Heart right ventricle (tissue), 16 donors: ENCODE measurements at regions not wholly inside any gene's neighbourhood (a gene's known extent, or its start where the extent isn't known, plus 50 kb on each side); places are given as distances from the start of the nearest gene placed in this dataset.
A peak's percentile ranks its signal among the peaks of the same experiment; 100 is the strongest.

ENCODE experiments used
- ATAC-seq, 8 donors: fragments of 200-7000 bp; cut with Tn5 transposase; one replicate each; pipeline ENCODE4 v1.9.1; 2020; ENCODE audit warnings: mild to moderate bottlenecking in 8 of 8, moderate library complexity in 8 of 8, moderate number of reproducible peaks in 1 of 8
- DNase-seq, 2 donors: peaks; one replicate each; pipeline ENCODE4 v3.0.0-alpha.2; 2020
- H3K27ac ChIP-seq, 10 donors: fragments of 200-600 bp; sonication (generic) in 2 of 10; one replicate each; pipeline versions ENCODE4 v1.5.0 to v1.8.0; 2020 to 2022; ENCODE audit warnings: mild to moderate bottlenecking in 3 of 10
- H3K27me3 ChIP-seq, 7 donors: fragments of 200-600 bp; one replicate each; pipeline ENCODE4 v1.8.0; 2021 to 2022; ENCODE audit warnings: mild to moderate bottlenecking in 2 of 7
- H3K36me3 ChIP-seq, 9 donors: fragments of 200-600 bp; sonication (generic) in 1 of 9; one replicate each; pipeline versions ENCODE4 v1.5.0 to v1.8.0; 2020 to 2022; ENCODE audit warnings: mild to moderate bottlenecking in 2 of 9
- H3K4me1 ChIP-seq, 9 donors: fragments of 200-600 bp; sonication (generic) in 1 of 9; one replicate each; pipeline versions ENCODE4 v1.5.0 to v1.8.0; 2020 to 2022; ENCODE audit warnings: mild to moderate bottlenecking in 4 of 9
- H3K4me3 ChIP-seq, 10 donors: fragments of 200-600 bp; sonication (generic) in 2 of 10; one replicate each; pipeline versions ENCODE4 v1.5.0 to v1.8.0; 2020 to 2022; ENCODE audit warnings: mild to moderate bottlenecking in 7 of 10, moderate library complexity in 2 of 10
- H3K9me3 ChIP-seq, 11 donors: fragments of 200-600 bp in 10 of 11; sonication (generic) in 2 of 11; one replicate each; pipeline versions ENCODE4 v1.5.0 to v1.8.0; 2013 to 2022; ENCODE audit warnings: mild to moderate bottlenecking in 2 of 11, control low read depth in 1 of 11, moderate library complexity in 1 of 11
- CTCF ChIP-seq, 9 donors: fragments of 200-600 bp; sonication (generic) in 2 of 9; IDR thresholded peaks; one replicate each; pipeline versions ENCODE4 v1.5.0 to v1.8.0; 2021 to 2022; ENCODE audit warnings: antibody characterized with exemption in 9 of 9, mild to moderate bottlenecking in 5 of 9, moderate library complexity in 1 of 9
- WGBS, 2 donors: extraction: QIAGEN DNeasy Blood & Tissue Kit; methylation state at CpG; one replicate each; pipeline ENCODE4 v1.1.7; 2013; ENCODE audit warnings: inconsistent platforms in 1 of 2; 5-methylcytosine and 5-hydroxymethylcytosine counted together
- intact Hi-C, 10 donors: fragments of 100-400 bp; cut with DNase I; formaldehyde crosslinking; loops; one replicate each; pipeline versions ENCODE4 v1.11.1 to v1.14.2; 2022
- donor health status: Arrhythmogenic right ventricular cardiomyopathy.
- donor health status: ischemic (EF 13 %, LVEDD 7.1; RV severe dilation, severe dysfunction).
- donor health status: healthy with polysubstance abuse.
- donor health status: DM: no; HTN: yes; CAD: no.
- donor health status: DM: no; HTN: no; CAD: no.
- donor health status: ischemic (EF 25% LVEDD 6.9; RV normal size, moderate dysfunction).
- donor health status: ischemic (EF 25% LVEDD 5.7; RV mildly dilated, moderate dysfunction).
- donor health status: healthy.
- donor health status: DM: yes; HTN: yes; CAD: no.
- donor health status: Ischemic cardiomyopathy.
- donor health status: ischemic (EF 35%, LVEDD 5.7; RV mildly dilated, moderate dysfunction).
- donor health status: nonischemic (EF 11% LVEDD 7.7; RV severe dilation, severe dysfunction).
- donor health status: DM: yes; HTN: yes; CAD: no.
- donor health status: PGD.
- donor health status: ischemic (EF 29% LVEDD 5.4; RV normal size, mild dysfunction).
- donor health status: nonischemic (EF 23%, LVEDD 6.1; RV moderate dilation, normal function).

GRCh38 chr7:73918926-73919693 is 58.2 kb downstream of the TMEM270 start:
- no peak for TF ChIP-seq CTCF (IDR thresholded peaks at IDR 0.05)
- Histone ChIP-seq H3K27me3 (peaks cover 0 to 6% (median 0%) of the 10 kb centered on the region in 7 donors), H3K27ac (no peak overlapping the region), H3K4me1 (peaks cover 0 to 10% (median 3%) of the 10 kb centered on the region in 9 donors), H3K4me3 (no peak overlapping the region), H3K9me3 (no peaks in the 10 kb centered on the region), H3K36me3 (no peaks in the 10 kb centered on the region)
- ATAC-seq: no peak
- intact Hi-C loops: no loop called here
- WGBS, 2 donors: 65 to 70% methylated on average over 18 of the region's 18 CpGs
- no peak for DNase-seq

DNA sequence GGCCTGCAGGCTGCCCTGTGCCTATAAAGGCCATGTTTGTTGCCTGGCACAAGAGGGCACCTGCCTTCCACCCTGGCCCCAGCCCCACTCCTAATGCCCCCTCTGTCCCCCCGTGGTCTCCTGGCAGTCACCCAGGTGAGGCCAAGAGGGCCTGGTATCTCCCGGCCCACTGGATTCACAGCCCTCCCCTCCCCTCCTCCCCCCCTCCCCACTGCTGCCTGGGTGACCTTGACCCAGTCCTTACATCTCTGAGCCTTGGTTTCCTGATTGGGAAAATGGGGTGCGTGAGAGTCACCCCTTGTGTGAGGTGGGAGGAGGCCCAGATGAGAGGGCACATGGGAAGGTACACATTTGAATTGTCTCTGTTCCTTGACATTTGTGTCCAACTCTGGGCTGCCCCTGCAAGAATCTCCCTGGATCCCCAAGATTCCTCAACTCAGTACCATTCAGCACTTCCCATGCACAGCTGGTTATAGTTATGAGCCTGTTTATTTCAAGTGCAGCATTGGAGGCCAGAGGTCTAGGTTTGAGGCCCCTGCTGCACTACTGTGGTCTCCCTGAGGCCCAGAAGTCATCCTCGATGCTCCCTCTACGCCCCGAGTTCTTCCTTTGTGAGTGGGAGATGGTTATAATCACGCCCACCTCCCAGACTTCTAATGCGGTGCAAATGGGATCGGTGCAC is 58.9 kb downstream of the TMEM270 start:
- peaks cover 0 to 2% (median 0%) of the 10 kb centered on the region in 7 donors for H3K27me3 ChIP-seq
- no peak overlapping the region for H3K27ac ChIP-seq
- 84% methylated on average over 9 of the region's 9 CpGs for WGBS, 2 donors
- intact Hi-C loops: no loop called here
- H3K9me3 ChIP-seq: no peaks in the 10 kb centered on the region
- no peak for TF ChIP-seq CTCF (IDR thresholded peaks at IDR 0.05)
- DNase-seq (no peak), ATAC-seq (peak in 2 of 8 donors; percentile 18 to 42)
- peaks cover 0 to 10% (median 3%) of the 10 kb centered on the region in 9 donors for H3K4me1 ChIP-seq
- no peaks in the 10 kb centered on the region for H3K36me3 ChIP-seq
- no peak overlapping the region for H3K4me3 ChIP-seq

GRCh38 chr7:73920406-73921134 is 59.6 kb downstream of the TMEM270 start:
- no peaks in the 10 kb centered on the region for H3K27me3 ChIP-seq
- DNase-seq (no peak), ATAC-seq (no peak)
- 85 to 88% methylated on average over 22 of the region's 22 CpGs for WGBS, 2 donors
- no peaks in the 10 kb centered on the region for H3K36me3 ChIP-seq
- H3K9me3 ChIP-seq: peaks cover 0 to 3% (median 0%) of the 10 kb centered on the region in 11 donors
- no peak overlapping the region for H3K27ac ChIP-seq
- H3K4me1 ChIP-seq: peaks cover 0 to 10% (median 3%) of the 10 kb centered on the region in 9 donors
- intact Hi-C loops: no loop called here
- no peak for TF ChIP-seq CTCF (IDR thresholded peaks at IDR 0.05)
- H3K4me3 ChIP-seq: no peak overlapping the region
